GM19239 (cell line): ENCODE measurements at regions not wholly inside any gene's neighbourhood (a gene's known extent, or its start where the extent isn't known, plus 50 kb on each side); places are given as distances from the start of the nearest gene placed in this dataset.

Experiments
- DNase-seq: peaks from one replicate; pipeline ENCODE4 v3.0.0; 2011; ENCODE audit warnings: low spot score; ENCODE audit not compliant: insufficient read length
- FAIRE-seq: peaks from 2 replicates; lab custom pipeline; 2011; peaks lifted over from hg19 to GRCh38; lab: Jason Lieb, UNC

DNA sequence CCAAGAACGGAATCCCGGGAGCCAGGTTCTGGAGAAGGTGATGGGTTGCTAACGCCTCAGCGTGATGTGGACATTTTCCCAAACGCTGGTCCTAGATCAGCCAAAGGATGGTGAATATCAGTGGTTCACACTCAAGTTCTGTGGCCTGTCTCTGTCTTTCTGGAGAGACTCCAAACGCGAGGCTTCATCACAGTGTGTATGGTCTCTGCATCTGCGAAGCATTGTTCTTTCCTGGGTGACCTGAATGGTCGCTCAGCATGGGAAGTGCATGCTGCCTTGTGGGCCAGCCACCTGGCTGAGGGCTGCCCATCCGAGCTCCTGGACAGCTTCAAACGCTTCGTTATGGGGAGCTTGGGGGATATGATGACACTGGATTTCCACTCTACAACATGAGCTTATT, 810.0 kb downstream of the TBC1D22A start:
- DNase-seq: no peak
- FAIRE-seq: no peak

GRCh38 chr22:47571616-47572015, 809.2 kb downstream of the TBC1D22A start:
- DNase-seq (no peak), FAIRE-seq (no peak)

GRCh38 chr22:47570851-47571250, 808.4 kb downstream of the TBC1D22A start:
- FAIRE-seq (no peak), DNase-seq (no peak)

- DNase-seq (no peak), FAIRE-seq (no peak)
Measured at GRCh38 chr22:47570300-47570685, 807.8 kb downstream of the TBC1D22A start.

GRCh38 chr22:47569389-47570299, 807.2 kb downstream of the TBC1D22A start:
- FAIRE-seq (no peak), DNase-seq (no peak)

- DNase-seq: no peak
- FAIRE-seq: no peak
Measured at GRCh38 chr22:47568700-47569099, 806.2 kb downstream of the TBC1D22A start.

- FAIRE-seq: no peak
- DNase-seq: no peak
Measured at GRCh38 chr22:47567126-47568090, 805.0 kb downstream of the TBC1D22A start.

- FAIRE-seq: no peak
- DNase-seq: no peak
Measured at GRCh38 chr22:47566491-47566890, 804.0 kb downstream of the TBC1D22A start.

DNA sequence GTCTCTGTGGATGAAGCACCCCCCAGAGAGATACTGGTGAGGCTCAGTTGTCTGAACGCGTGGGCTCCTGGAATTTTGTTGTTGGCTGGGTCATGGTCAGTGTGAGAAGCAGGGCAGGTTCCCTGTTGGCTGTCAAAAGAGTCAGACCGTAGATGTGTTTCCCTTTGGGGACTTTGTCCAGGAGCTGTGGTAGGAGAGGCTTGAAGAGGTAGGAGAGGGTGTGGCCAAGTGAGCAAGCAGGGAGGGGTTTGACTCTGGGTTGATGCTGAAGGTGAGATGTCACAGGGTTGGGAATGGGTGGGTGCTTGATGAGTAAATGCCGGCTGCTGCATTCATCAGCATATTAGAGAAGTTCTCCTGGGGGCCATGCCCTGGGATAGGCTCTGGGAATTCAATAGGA, 803.2 kb downstream of the TBC1D22A start:
- FAIRE-seq: no peak
- no peak for DNase-seq

- DNase-seq: no peak
- no peak for FAIRE-seq
Measured at GRCh38 chr22:47564651-47565434, 802.4 kb downstream of the TBC1D22A start.

GRCh38 chr22:47564158-47564450, 801.7 kb downstream of the TBC1D22A start:
- no peak for FAIRE-seq

DNA sequence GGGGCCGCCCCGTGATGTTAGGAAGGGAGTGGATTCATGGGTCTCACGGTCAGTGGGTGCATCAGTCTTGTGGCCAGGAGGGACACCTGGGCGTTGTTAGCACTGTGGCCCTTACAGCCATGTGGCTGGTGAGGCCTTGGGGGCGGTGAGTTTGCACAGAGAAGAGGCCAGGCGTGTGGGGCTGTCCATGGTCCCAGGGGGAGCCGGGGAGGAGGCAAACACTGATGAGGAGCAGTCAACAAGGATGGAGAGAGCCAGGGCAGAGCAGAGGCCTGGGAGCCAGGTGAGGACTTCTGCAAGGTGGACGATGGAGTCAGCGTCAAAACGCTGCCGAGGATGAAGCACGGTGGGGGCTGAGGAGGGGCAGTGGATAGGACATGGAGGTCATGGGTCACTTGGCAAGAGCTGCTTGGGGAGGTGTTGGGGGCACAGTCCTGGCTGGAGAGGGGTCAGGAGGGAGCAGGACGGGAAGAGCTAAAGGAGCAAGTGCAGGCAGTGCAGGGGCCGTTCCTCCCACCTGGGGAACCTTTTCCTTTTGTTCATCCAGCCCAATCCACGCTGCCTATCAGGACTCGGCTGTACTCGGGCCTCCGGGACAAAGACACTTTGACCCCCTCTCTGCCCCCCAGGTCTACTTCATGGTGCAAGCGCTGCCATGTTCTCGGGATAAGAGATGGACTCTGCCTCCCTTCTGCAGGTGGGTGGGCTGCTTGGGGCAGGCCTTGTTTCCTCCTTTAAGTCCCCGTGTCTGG, 801.1 kb downstream of the TBC1D22A start:
- FAIRE-seq: no peak
- no peak for DNase-seq

More at GRCh38 chr22:47564158-47564450, 801.7 kb downstream of the TBC1D22A start:
- no peak for DNase-seq

DNA sequence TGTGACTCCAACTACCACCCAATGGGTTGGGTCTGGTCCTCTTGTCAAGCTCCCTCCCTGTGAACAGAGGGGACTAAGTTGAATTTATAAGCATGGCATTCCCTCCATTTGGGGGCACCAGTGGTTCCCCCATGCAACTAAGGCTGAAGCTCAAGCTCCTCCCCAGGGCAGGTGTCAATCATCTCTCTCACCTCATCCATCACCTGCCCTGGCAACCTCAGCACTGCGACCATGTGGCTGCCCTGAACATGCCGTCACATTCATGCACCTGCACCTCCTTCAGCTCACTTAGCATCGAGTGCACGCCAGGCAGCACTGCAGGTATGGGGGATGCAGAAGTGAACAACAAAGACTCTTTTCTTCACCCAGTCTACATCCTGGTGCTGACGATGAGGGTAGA, 799.3 kb downstream of the TBC1D22A start:
- no peak for FAIRE-seq
- no peak for DNase-seq

DNA sequence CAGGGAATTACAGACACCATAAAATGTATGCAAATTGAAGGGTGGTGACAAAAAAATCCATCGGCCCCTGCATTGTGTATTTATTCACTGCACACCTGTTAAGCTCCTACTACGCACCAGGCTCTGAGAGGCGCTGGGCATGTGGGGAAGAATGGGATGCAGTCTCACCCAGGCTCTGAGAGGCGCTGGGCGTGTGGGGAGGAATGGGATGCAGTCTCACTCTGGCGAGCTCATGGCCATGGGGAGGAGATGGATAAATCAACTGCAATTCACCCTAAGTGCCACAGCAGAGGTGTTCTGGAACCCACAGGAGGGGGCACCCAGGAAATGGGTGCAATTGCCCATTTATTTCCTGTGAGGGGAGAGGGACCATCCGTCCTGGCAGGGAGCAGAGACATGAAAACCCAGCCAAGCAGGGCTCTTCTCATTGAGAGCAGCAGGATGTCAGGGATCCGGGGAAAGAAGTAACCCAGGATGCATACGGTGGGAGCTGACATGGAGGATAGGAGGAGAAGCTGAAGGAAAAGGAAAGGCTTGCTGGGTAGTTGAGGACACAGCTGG, 798.7 kb downstream of the TBC1D22A start:
- no peak for DNase-seq
- no peak for FAIRE-seq

DNA sequence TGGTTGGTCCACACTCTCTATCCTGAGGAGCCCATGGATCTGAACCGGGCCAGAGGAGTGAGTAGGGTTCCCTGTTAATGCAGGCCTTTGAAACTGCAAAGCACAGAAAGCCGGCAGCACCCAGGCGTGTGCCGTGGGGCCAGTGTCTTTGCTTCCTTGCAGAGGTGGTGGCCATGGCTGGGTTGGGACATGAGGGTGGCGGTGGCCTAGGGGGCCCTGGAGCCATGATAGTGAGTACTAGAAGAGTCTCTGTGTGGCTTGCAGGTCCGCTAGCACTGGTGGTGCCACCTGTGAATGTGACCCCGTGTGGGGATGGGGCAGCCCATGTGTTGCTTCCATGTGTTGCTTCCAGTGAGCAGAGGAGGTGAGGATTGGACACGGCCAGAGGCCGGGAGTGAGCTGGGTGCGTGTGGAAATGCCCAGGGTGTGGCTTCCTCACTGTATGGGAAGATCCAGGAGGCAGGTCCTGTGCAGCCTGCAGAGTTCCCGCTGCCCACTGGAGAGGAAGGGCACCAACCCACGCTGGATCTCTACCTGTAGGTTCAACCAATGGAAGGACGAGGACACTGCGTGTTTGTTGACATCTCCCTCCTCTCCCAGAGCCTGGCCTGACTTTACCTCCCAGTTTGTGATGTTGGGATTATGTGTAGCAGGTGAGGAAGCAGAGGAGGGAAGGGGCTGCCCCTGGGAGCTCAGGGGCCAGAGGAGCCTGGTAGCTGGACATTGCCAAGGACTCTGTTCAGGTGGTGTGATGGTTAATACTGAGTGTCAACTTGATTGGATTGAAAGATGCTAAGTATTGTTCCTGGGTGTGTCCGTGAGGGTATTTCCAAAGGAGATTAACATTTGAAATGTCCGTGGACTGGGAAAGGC, 796.6 kb downstream of the TBC1D22A start:
- no peak for FAIRE-seq

DNA sequence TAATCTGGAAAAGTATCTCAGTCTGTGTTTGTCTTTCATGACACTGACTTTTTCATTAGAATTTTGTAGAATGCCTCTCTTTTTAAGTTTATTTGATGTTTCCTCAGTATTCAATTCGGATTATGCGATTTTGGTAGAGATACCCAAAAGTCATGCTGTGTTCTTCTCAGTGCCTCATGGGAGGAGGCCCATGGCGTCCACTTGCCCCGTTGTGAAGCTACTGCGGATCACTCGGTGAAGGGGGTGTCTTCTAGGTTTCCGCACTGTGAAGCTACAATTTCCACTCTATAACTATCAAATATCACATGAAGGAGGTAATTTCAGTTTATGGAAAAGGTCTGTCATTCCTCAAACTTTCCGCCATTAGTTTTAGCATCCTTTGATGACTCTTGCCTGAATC, 794.0 kb downstream of the TBC1D22A start:
- DNase-seq: no peak
- FAIRE-seq: no peak

More for the DNA sequence above, 796.6 kb downstream of the TBC1D22A start:
- no peak for DNase-seq

GRCh38 chr22:47553436-47553835, 791.0 kb downstream of the TBC1D22A start:
- no peak for FAIRE-seq
- DNase-seq: no peak

- DNase-seq (no peak), FAIRE-seq (no peak)
Measured at GRCh38 chr22:47552541-47553205, 790.2 kb downstream of the TBC1D22A start.
